IMR-90 (cell line): ENCODE measurements at regions not wholly inside any gene's neighbourhood (a gene's known extent, or its start where the extent isn't known, plus 50 kb on each side); places are given as distances from the start of the nearest gene placed in this dataset.

Source experiments
- ATAC-seq: fragments of 200-7000 bp; cut with Tn5 transposase; 2 replicates; pipeline ENCODE4 v1.9.1; 2020; ENCODE audit warnings: low read depth, mild to moderate bottlenecking, moderate library complexity
- BruUV-seq: library from RNA; stranded (reverse); fragments of 400-500 nt; replicated peaks from 2 replicates; lab custom pipeline; 2021; lab: Mats Ljungman, UMichigan
- CTCF ChIA-PET: fragments of 300-600 bp; formaldehyde crosslinking; extraction: SDS; loops from one replicate; lab custom pipeline; 2021; ENCODE audit warnings: antibody characterized with exemption; lab: Yijun Ruan, JAX
- POLR2A ChIA-PET: fragments of 300-600 bp; sonication (Branson Sonifier 250); formaldehyde crosslinking; loops from one replicate; lab custom pipeline; 2022; ENCODE audit warnings: antibody characterized with exemption; ENCODE audit not compliant: unreplicated experiment; lab: Charles Lee
- DNase-seq: peaks from one replicate; pipeline ENCODE4 v3.0.0; 2013
- H2AFZ ChIP-seq: replicated peaks from 2 replicates; pipeline ENCODE3; 2013; ENCODE audit warnings: low read length, mild to moderate bottlenecking; ENCODE audit not compliant: poor library complexity
- H2AK5ac ChIP-seq: 2 replicates; pipeline ENCODE4 v1.6.1; 2013; ENCODE audit warnings: low read depth, low read length, inconsistent platforms
- H2AK9ac ChIP-seq: replicated peaks from 2 replicates; pipeline ENCODE3; 2013; ENCODE audit warnings: mild to moderate bottlenecking, low read depth, low read length, moderate library complexity; ENCODE audit not compliant: poor library complexity
- H2BK120ac ChIP-seq: 2 replicates; pipeline ENCODE4 v1.6.1; 2013; ENCODE audit warnings: low read depth, low read length, inconsistent platforms
- H2BK15ac ChIP-seq: 3 replicates; pipeline ENCODE4 v1.6.1; 2013; ENCODE audit warnings: low read depth, low read length, inconsistent platforms
- H2BK20ac ChIP-seq: 2 replicates; pipeline ENCODE4 v1.6.1; 2013; ENCODE audit warnings: low read depth, mild to moderate bottlenecking, inconsistent platforms, low read length, moderate library complexity
- H2BK5ac ChIP-seq: 2 replicates; pipeline ENCODE4 v1.6.1; 2013; ENCODE audit warnings: mild to moderate bottlenecking, low read depth, low read length, inconsistent platforms; ENCODE audit not compliant: poor library complexity, severe bottlenecking
- H3K14ac ChIP-seq: replicated peaks from 2 replicates; pipeline ENCODE4 v1.6.1; 2013; ENCODE audit warnings: low read depth, low read length, inconsistent platforms
- H3K18ac ChIP-seq: 2 replicates; pipeline ENCODE4 v1.6.1; 2013; ENCODE audit warnings: low read depth, low read length, control low read depth
- H3K23ac ChIP-seq: 2 replicates; pipeline ENCODE4 v1.6.1; 2013; ENCODE audit warnings: low read depth, low read length, inconsistent platforms
- H3K27ac ChIP-seq: 2 replicates; pipeline ENCODE4 v1.5.1; 2013; ENCODE audit warnings: mild to moderate bottlenecking, control low read depth, low read length; ENCODE audit not compliant: insufficient read depth
- H3K27me3 ChIP-seq: 2 replicates; pipeline ENCODE4 v1.6.1; 2013; ENCODE audit warnings: low read length; ENCODE audit not compliant: control insufficient read depth, insufficient read depth
- H3K36me3 ChIP-seq: 2 replicates; pipeline ENCODE4 v1.6.1; 2013; ENCODE audit warnings: low read length, mixed read lengths; ENCODE audit not compliant: control insufficient read depth, insufficient read depth
- H3K4ac ChIP-seq: 2 replicates; pipeline ENCODE4 v1.6.1; 2013; ENCODE audit warnings: low read depth, low read length, inconsistent platforms
- H3K4me1 ChIP-seq: 2 replicates; pipeline ENCODE4 v1.6.1; 2013; ENCODE audit warnings: low read length, mixed read lengths; ENCODE audit not compliant: control insufficient read depth, insufficient read depth
- H3K4me2 ChIP-seq: 2 replicates; pipeline ENCODE4 v1.6.1; 2013; ENCODE audit warnings: low read depth, mild to moderate bottlenecking, control low read depth, low read length, moderate library complexity
- H3K4me3 ChIP-seq: 2 replicates; pipeline ENCODE4 v1.5.1; 2013; ENCODE audit warnings: low read depth, mild to moderate bottlenecking, control low read depth, low read length, moderate library complexity; ENCODE audit not compliant: insufficient read depth
- H3K56ac ChIP-seq: 2 replicates; pipeline ENCODE4 v1.6.1; 2013; ENCODE audit warnings: low read length, inconsistent platforms; ENCODE audit not compliant: insufficient read depth; ENCODE audit errors: extremely low read depth
- H3K79me1 ChIP-seq, 2 experiments: 2 replicates each; pipeline ENCODE4 v1.6.1; 2013; ENCODE audit warnings: low read length in 2 of 2, inconsistent platforms in 1 of 2, low read depth in 1 of 2
- H3K9ac ChIP-seq: 2 replicates; pipeline ENCODE4 v1.6.1; 2013; ENCODE audit warnings: low read depth, low read length, control low read depth
- H3K9me1 ChIP-seq: 2 replicates; pipeline ENCODE4 v1.6.1; 2013; ENCODE audit warnings: low read length, inconsistent platforms; ENCODE audit not compliant: insufficient read depth
- H3K9me3 ChIP-seq: 2 replicates; pipeline ENCODE4 v1.6.1; 2013; ENCODE audit warnings: low read length; ENCODE audit not compliant: control insufficient read depth, insufficient read depth
- H4K20me1 ChIP-seq: 2 replicates; pipeline ENCODE4 v1.6.1; 2013; ENCODE audit warnings: low read length, inconsistent platforms; ENCODE audit not compliant: insufficient read depth
- H4K5ac ChIP-seq: 2 replicates; pipeline ENCODE4 v1.6.1; 2013; ENCODE audit warnings: mild to moderate bottlenecking, low read depth, low read length, control low read depth
- H4K8ac ChIP-seq, 2 experiments: 2 replicates each; pipeline ENCODE4 v1.6.1; 2013; ENCODE audit warnings: low read depth in 2 of 2, low read length in 2 of 2, control low read depth in 1 of 2, inconsistent platforms in 1 of 2
- H4K91ac ChIP-seq: 2 replicates; pipeline ENCODE4 v1.6.1; 2013; ENCODE audit warnings: low read depth, low read length, inconsistent platforms; ENCODE audit not compliant: insufficient read depth
- BHLHE40 ChIP-seq: fragments of 150-350 bp; IDR thresholded peaks from 2 replicates; pipeline ENCODE4 v1.6.1; 2016; ENCODE audit warnings: mild to moderate bottlenecking, low read depth, low read length
- CEBPB ChIP-seq: IDR thresholded peaks from 2 replicates; pipeline ENCODE4 v1.6.1; 2012; ENCODE audit warnings: low read depth, low read length, improper control_type of control experiment
- CHD1 ChIP-seq: IDR thresholded peaks from 2 replicates; pipeline ENCODE4 v1.6.1; 2012; ENCODE audit warnings: low read depth, low read length, improper control_type of control experiment
- CTCF ChIP-seq: conservative IDR thresholded peaks from 2 replicates; pipeline ENCODE4 v1.5.1; 2012; ENCODE audit warnings: mild to moderate bottlenecking, low read depth, low read length, improper control_type of control experiment
- ELK1 ChIP-seq: fragments of 150-350 bp; IDR thresholded peaks from 2 replicates; pipeline ENCODE4 v1.6.1; 2016; ENCODE audit warnings: low read depth, mild to moderate bottlenecking, low read length, moderate library complexity, borderline replicate concordance
- FOS ChIP-seq: fragments of 150-350 bp; IDR thresholded peaks from 2 replicates; pipeline ENCODE4 v1.6.1; 2016; ENCODE audit warnings: low read depth, low read length
- MAFK ChIP-seq: IDR thresholded peaks from 2 replicates; pipeline ENCODE4 v1.6.1; 2012; ENCODE audit warnings: low read depth, low read length, improper control_type of control experiment
- MAZ ChIP-seq: IDR thresholded peaks from 2 replicates; pipeline ENCODE4 v1.6.1; 2012; ENCODE audit warnings: low read depth, mild to moderate bottlenecking, low read length, improper control_type of control experiment, moderate library complexity, borderline replicate concordance
- MXI1 ChIP-seq: IDR thresholded peaks from 2 replicates; pipeline ENCODE4 v1.6.1; 2012; ENCODE audit warnings: low read depth, mild to moderate bottlenecking, low read length, moderate library complexity, borderline replicate concordance
- NFE2L2 ChIP-seq: fragments of 150-350 bp; IDR thresholded peaks from 2 replicates; pipeline ENCODE4 v1.6.1; 2016; ENCODE audit warnings: low read depth, mild to moderate bottlenecking, low read length
- POLR2A ChIP-seq: IDR thresholded peaks from 2 replicates; pipeline ENCODE4 v1.6.1; 2012; ENCODE audit warnings: mild to moderate bottlenecking, low read depth, low read length
- RAD21 ChIP-seq: IDR thresholded peaks from 2 replicates; pipeline ENCODE4 v1.6.1; 2012; ENCODE audit warnings: low read length, improper control_type of control experiment
- RCOR1 ChIP-seq: IDR thresholded peaks from 2 replicates; pipeline ENCODE4 v1.6.1; 2012; ENCODE audit warnings: mild to moderate bottlenecking, low read length, improper control_type of control experiment; ENCODE audit not compliant: insufficient replicate concordance
- RFX5 ChIP-seq: IDR thresholded peaks from 2 replicates; pipeline ENCODE4 v1.8.0; 2012; ENCODE audit warnings: low read depth, mild to moderate bottlenecking, low read length, moderate library complexity
- SMC3 ChIP-seq: fragments of 150-350 bp; IDR thresholded peaks from 2 replicates; pipeline ENCODE4 v1.6.1; 2016; ENCODE audit warnings: low read depth, mild to moderate bottlenecking, antibody characterized with exemption, low read length, moderate library complexity
- USF2 ChIP-seq: fragments of 150-350 bp; IDR thresholded peaks from 2 replicates; pipeline ENCODE4 v1.6.1; 2017; ENCODE audit warnings: mild to moderate bottlenecking, antibody characterized with exemption, low read length, low read depth
- WGBS, 2 experiments: methylation state at CpG; one replicate each; pipeline versions ENCODE4 v1.1.5 to v1.1.7; 2013; ENCODE audit warnings: missing lambda C conversion rate in 2 of 2; ENCODE audit not compliant: insufficient read length in 1 of 2; ENCODE audit errors: extremely low coverage in 2 of 2; 5-methylcytosine and 5-hydroxymethylcytosine counted together
- dilution Hi-C: fragments of 300-500 bp; cut with HindIII; formaldehyde crosslinking; loops from one replicate; pipeline ENCODE4 v1.14.3; 2018; ENCODE audit warnings: low sequenced_read_pairs; ENCODE audit not compliant: unreplicated experiment
- in situ Hi-C: fragments of 300-500 bp; cut with MboI; formaldehyde crosslinking; loops from 3 replicates; pipeline ENCODE4 v1.14.3; 2019; ENCODE audit warnings: low sequenced_read_pairs, inconsistent platforms, mixed read lengths
- intact Hi-C: fragments of 100-400 bp; cut with micrococcal nuclease; formaldehyde crosslinking; loops from 2 replicates; pipeline ENCODE4 v1.10.0; 2022

- Histone ChIP-seq H3K18ac (no peak overlapping the region), H4K20me1 (no peaks in the 10 kb centered on the region), H4K91ac (no peak overlapping the region), H3K27me3 (no peaks in the 10 kb centered on the region), H2BK20ac (no peak overlapping the region), H2BK5ac (no peak overlapping the region), H3K4me2 (no peak overlapping the region), H3K14ac (no peak overlapping the region), H2AK9ac (no peak overlapping the region), H2BK15ac (no peak overlapping the region), H3K79me1 (no peaks in the 10 kb centered on the region), H2AFZ (no peak overlapping the region), H2AK5ac (no peak overlapping the region), H3K9ac (no peak overlapping the region), H3K56ac (no peak overlapping the region), H3K9me3 (peaks cover 11% of the 10 kb centered on the region), H3K4me1 (no peaks in the 10 kb centered on the region), H3K4ac (no peak overlapping the region), H3K9me1 (no peaks in the 10 kb centered on the region), H3K23ac (no peak overlapping the region), H4K8ac (no peak overlapping the region), H3K27ac (no peak overlapping the region), H4K5ac (no peak overlapping the region), H3K4me3 (no peak overlapping the region), H2BK120ac (no peak overlapping the region), H3K36me3 (no peaks in the 10 kb centered on the region)
- no TSS peak for BruUV-seq
- intact Hi-C loops (no loop called here), dilution Hi-C loops (no loop called here), in situ Hi-C loops (no loop called here)
- ChIA-PET POLR2A (no interaction called here), CTCF (no interaction called here)
- WGBS, 2 experiments: no CpG with 5 or more reads among the region's 1 CpG
- ATAC-seq: no peak
- no peak for DNase-seq
- TF ChIP-seq FOS: no peak
- TF ChIP-seq MAZ: no peak
- TF ChIP-seq POLR2A: no peak
- no peak for TF ChIP-seq RFX5
- TF ChIP-seq CHD1: no peak
- no peak for TF ChIP-seq BHLHE40
- TF ChIP-seq CTCF: no peak
- TF ChIP-seq RAD21: no peak
- TF ChIP-seq RCOR1: no peak
- no peak for TF ChIP-seq NFE2L2
- no peak for TF ChIP-seq MAFK
- no peak for TF ChIP-seq ELK1
- TF ChIP-seq SMC3: no peak
- TF ChIP-seq MXI1: no peak
- TF ChIP-seq CEBPB: no peak
- no peak for TF ChIP-seq USF2
Measured at GRCh38 chr3:3683261-3683660, 116.0 kb upstream of the LRRN1 start.
